ENCODE measurements at regions not wholly inside any gene's neighbourhood (a gene's known extent, or its start where the extent isn't known, plus 50 kb on each side); places are given as distances from the start of the nearest gene placed in this dataset.

GRCh38 chr10:28479425-28479865 is 53.5 kb upstream of the WAC start:
- DNase-seq (ENCODE audit: low read depth, low spot score) (no peak), ATAC-seq (no peak)
- Histone ChIP-seq H3K4me3 (replicated peaks in 1 of 2; ENCODE audit: low read depth in 1 of 2, low read length in 2 of 2) (no peak overlapping the region), H3K9ac (ENCODE audit: low read length) (no peak overlapping the region), H3K4me2 (ENCODE audit: low read length) (no peak overlapping the region), H2AFZ (ENCODE audit: low read depth, low read length, poor library complexity, severe bottlenecking) (no peak overlapping the region), H3K27me3 (ENCODE audit: insufficient read depth, low read length) (no peaks in the 10 kb centered on the region), H4K20me1 (ENCODE audit: insufficient read depth) (no peaks in the 10 kb centered on the region), H3K27ac (ENCODE audit: low read depth, low read length) (no peak overlapping the region), H3K79me2 (ENCODE audit: insufficient read depth, low read length) (no peaks in the 10 kb centered on the region), H3K9me2 (ENCODE audit: insufficient read depth) (no peaks in the 10 kb centered on the region), H3K4me1 (ENCODE audit: control insufficient read depth in 1 of 2, insufficient read depth in 2 of 2, low read length in 2 of 2) (no peaks in the 10 kb centered on the region), H3K36me3 (ENCODE audit: control insufficient read depth in 1 of 2, insufficient read depth in 2 of 2, low read length in 2 of 2) (no peaks in the 10 kb centered on the region), H3K9me3 (ENCODE audit: control insufficient read depth in 1 of 2, insufficient read depth in 1 of 2, low read depth in 1 of 2, low read length in 2 of 2) (no peaks in the 10 kb centered on the region)
- ChIA-PET POLR2A (no interaction called here), CTCF (no interaction called here), RAD21 (ENCODE audit: low non-redundant PET in 1 of 2, low total read pairs in 2 of 2, uncharacterized antibody in 2 of 2, unreplicated experiment in 2 of 2) (interaction anchor here in 1 of 2 experiments (0.5 kb wide), 1 partner anchor 210 kb away, joined by 4 read pairs; no protein-coding TSS in a partner anchor)
- TF ChIP-seq ELF1 (IDR thresholded peaks at IDR 0.05; ENCODE audit: borderline replicate concordance, low read depth) (no peak), EZH2 (IDR thresholded peaks at IDR 0.05) (no peak), EGR1 (IDR thresholded peaks at IDR 0.05; ENCODE audit: low read depth) (no peak), SP1 (IDR thresholded peaks at IDR 0.05; ENCODE audit: low read depth) (no peak), REST (IDR thresholded peaks at IDR 0.05; ENCODE audit: low read depth) (no peak), MAX (IDR thresholded peaks at IDR 0.05) (no peak)
- BruUV-seq (replicated peaks): no TSS peak
- intact Hi-C loops (cut with micrococcal nuclease): no loop called here
